ENCODE measurements at regions not wholly inside any gene's neighbourhood (a gene's known extent, or its start where the extent isn't known, plus 50 kb on each side); places are given as distances from the start of the nearest gene placed in this dataset.
A peak's percentile ranks its signal among the peaks of the same experiment; 100 is the strongest.

DNA sequence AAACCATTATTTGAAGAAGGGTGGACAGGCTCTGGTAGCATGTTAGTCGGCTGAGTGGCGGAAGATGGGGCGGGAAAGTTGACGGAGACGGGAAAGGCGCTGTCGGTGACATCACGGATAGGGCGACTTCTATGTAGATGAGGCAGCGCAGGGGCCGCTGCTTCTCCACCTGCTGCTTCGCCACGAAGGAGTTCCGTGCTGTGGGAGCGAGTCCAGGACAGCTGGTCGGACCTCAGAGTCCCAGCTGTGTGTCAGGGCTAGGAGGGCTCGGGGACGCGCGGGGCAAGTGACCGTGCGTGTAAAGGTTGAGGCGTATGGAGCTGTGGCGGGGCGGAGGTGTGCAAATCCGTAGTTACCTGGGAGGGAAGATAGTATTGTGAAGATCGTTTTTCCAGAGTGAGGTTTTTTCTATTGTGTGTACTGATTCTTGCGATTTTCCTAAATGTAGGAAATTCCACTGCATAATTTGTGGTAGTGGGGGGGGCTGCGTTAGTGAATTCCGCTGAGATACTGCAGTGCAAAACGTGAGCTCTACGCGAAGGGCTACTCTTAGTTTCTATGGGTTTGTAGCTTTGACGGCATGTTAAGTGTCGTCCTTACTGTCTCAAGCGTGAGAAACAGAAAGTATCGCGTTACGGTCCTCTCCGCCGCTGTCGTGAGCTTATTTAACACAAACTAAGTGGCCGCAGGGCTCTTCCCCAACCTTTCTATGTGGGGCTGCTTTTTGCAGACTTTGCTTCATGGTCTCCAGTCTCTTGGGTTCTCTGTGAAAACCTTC lies 111.2 kb upstream of the NBPF11 start (continued):
- TF ChIP-seq EP300 (IDR thresholded peaks at IDR 0.05; ENCODE audit: low read depth in 2 of 2, low read length in 2 of 2), result peak in 1 of 2 experiments; percentile 12; a peak in 1 of 4 replicates
- TF ChIP-seq EP300 (CRISPR knock-in tag; IDR thresholded peaks at IDR 0.05; ENCODE audit: borderline replicate concordance), result no peak
- peak; percentile 81 for TF ChIP-seq CBX1 (IDR thresholded peaks at IDR 0.05; ENCODE audit: low read depth)
- TF ChIP-seq, protein P1, sequence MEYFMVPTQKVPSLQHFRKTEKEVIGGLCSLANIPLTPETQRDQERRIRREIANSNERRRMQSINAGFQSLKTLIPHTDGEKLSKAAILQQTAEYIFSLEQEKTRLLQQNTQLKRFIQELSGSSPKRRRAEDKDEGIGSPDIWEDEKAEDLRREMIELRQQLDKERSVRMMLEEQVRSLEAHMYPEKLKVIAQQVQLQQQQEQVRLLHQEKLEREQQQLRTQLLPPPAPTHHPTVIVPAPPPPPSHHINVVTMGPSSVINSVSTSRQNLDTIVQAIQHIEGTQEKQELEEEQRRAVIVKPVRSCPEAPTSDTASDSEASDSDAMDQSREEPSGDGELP (IDR thresholded peaks at IDR 0.05; ENCODE audit: borderline replicate concordance, low read depth), result 0 out of 2 replicates have a peak, but pooled peaks have one; percentile 12
- TF ChIP-seq POLR2G (IDR thresholded peaks at IDR 0.05; ENCODE audit: low read depth, low read length), result peak; percentile 62
- TF ChIP-seq ATRX (CRISPR knock-in tag; IDR thresholded peaks at IDR 0.05; ENCODE audit: borderline replicate concordance), result no peak
- TF ChIP-seq, protein P2, sequence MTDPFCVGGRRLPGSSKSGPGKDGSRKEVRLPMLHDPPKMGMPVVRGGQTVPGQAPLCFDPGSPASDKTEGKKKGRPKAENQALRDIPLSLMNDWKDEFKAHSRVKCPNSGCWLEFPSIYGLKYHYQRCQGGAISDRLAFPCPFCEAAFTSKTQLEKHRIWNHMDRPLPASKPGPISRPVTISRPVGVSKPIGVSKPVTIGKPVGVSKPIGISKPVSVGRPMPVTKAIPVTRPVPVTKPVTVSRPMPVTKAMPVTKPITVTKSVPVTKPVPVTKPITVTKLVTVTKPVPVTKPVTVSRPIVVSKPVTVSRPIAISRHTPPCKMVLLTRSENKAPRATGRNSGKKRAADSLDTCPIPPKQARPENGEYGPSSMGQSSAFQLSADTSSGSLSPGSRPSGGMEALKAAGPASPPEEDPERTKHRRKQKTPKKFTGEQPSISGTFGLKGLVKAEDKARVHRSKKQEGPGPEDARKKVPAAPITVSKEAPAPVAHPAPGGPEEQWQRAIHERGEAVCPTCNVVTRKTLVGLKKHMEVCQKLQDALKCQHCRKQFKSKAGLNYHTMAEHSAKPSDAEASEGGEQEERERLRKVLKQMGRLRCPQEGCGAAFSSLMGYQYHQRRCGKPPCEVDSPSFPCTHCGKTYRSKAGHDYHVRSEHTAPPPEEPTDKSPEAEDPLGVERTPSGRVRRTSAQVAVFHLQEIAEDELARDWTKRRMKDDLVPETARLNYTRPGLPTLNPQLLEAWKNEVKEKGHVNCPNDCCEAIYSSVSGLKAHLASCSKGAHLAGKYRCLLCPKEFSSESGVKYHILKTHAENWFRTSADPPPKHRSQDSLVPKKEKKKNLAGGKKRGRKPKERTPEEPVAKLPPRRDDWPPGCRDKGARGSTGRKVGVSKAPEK (CRISPR knock-in tag; IDR thresholded peaks at IDR 0.05; ENCODE audit: borderline replicate concordance), result peak; percentile 33; the same call in 1 of the 2 replicates
- TF ChIP-seq CREB1 (IDR thresholded peaks at IDR 0.05), result peak; percentile 55; the same call in 1 of the 2 replicates
- peak; percentile 57 for TF ChIP-seq CREB1 (CRISPR knock-in tag; IDR thresholded peaks at IDR 0.05)
- no peak for TF ChIP-seq SNRNP70 (IDR thresholded peaks at IDR 0.05; ENCODE audit: low read depth, low read length)
- no peak for TF ChIP-seq ZNF652 (CRISPR knock-in tag; IDR thresholded peaks at IDR 0.05; ENCODE audit: borderline replicate concordance, low read depth)
- TF ChIP-seq MXD4 (CRISPR knock-in tag; IDR thresholded peaks at IDR 0.05), result 0 out of 2 replicates have a peak, but pooled peaks have one; percentile 22
- TF ChIP-seq, protein P3, sequence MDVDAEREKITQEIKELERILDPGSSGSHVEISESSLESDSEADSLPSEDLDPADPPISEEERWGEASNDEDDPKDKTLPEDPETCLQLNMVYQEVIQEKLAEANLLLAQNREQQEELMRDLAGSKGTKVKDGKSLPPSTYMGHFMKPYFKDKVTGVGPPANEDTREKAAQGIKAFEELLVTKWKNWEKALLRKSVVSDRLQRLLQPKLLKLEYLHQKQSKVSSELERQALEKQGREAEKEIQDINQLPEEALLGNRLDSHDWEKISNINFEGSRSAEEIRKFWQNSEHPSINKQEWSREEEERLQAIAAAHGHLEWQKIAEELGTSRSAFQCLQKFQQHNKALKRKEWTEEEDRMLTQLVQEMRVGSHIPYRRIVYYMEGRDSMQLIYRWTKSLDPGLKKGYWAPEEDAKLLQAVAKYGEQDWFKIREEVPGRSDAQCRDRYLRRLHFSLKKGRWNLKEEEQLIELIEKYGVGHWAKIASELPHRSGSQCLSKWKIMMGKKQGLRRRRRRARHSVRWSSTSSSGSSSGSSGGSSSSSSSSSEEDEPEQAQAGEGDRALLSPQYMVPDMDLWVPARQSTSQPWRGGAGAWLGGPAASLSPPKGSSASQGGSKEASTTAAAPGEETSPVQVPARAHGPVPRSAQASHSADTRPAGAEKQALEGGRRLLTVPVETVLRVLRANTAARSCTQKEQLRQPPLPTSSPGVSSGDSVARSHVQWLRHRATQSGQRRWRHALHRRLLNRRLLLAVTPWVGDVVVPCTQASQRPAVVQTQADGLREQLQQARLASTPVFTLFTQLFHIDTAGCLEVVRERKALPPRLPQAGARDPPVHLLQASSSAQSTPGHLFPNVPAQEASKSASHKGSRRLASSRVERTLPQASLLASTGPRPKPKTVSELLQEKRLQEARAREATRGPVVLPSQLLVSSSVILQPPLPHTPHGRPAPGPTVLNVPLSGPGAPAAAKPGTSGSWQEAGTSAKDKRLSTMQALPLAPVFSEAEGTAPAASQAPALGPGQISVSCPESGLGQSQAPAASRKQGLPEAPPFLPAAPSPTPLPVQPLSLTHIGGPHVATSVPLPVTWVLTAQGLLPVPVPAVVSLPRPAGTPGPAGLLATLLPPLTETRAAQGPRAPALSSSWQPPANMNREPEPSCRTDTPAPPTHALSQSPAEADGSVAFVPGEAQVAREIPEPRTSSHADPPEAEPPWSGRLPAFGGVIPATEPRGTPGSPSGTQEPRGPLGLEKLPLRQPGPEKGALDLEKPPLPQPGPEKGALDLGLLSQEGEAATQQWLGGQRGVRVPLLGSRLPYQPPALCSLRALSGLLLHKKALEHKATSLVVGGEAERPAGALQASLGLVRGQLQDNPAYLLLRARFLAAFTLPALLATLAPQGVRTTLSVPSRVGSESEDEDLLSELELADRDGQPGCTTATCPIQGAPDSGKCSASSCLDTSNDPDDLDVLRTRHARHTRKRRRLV (CRISPR knock-in tag; IDR thresholded peaks at IDR 0.05), result peak; percentile 100
- peak; percentile 66; the same call in 1 of the 2 replicates for TF ChIP-seq ATF1 (CRISPR knock-in tag; IDR thresholded peaks at IDR 0.05)
- TF ChIP-seq SP4 (CRISPR knock-in tag; IDR thresholded peaks at IDR 0.05), result peak; percentile 37; the same call in 1 of the 2 replicates
- TF ChIP-seq, protein P4, sequence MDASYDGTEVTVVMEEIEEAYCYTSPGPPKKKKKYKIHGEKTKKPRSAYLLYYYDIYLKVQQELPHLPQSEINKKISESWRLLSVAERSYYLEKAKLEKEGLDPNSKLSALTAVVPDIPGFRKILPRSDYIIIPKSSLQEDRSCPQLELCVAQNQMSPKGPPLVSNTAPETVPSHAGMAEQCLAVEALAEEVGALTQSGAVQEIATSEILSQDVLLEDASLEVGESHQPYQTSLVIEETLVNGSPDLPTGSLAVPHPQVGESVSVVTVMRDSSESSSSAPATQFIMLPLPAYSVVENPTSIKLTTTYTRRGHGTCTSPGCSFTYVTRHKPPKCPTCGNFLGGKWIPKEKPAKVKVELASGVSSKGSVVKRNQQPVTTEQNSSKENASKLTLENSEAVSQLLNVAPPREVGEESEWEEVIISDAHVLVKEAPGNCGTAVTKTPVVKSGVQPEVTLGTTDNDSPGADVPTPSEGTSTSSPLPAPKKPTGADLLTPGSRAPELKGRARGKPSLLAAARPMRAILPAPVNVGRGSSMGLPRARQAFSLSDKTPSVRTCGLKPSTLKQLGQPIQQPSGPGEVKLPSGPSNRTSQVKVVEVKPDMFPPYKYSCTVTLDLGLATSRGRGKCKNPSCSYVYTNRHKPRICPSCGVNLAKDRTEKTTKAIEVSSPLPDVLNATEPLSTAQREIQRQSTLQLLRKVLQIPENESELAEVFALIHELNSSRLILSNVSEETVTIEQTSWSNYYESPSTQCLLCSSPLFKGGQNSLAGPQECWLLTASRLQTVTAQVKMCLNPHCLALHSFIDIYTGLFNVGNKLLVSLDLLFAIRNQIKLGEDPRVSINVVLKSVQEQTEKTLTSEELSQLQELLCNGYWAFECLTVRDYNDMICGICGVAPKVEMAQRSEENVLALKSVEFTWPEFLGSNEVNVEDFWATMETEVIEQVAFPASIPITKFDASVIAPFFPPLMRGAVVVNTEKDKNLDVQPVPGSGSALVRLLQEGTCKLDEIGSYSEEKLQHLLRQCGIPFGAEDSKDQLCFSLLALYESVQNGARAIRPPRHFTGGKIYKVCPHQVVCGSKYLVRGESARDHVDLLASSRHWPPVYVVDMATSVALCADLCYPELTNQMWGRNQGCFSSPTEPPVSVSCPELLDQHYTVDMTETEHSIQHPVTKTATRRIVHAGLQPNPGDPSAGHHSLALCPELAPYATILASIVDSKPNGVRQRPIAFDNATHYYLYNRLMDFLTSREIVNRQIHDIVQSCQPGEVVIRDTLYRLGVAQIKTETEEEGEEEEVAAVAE (CRISPR knock-in tag; IDR thresholded peaks at IDR 0.05; ENCODE audit: borderline replicate concordance), result 0 out of 2 replicates have a peak, but pooled peaks have one; percentile 1
